NT2/D1 (cell line): ENCODE measurements at regions not wholly inside any gene's neighbourhood (a gene's known extent, or its start where the extent isn't known, plus 50 kb on each side); places are given as distances from the start of the nearest gene placed in this dataset.

Experiments used
- DNase-seq: peaks from one replicate; pipeline ENCODE4 v3.0.0-alpha.2; 2011; ENCODE audit warnings: low read depth, low spot score
- H3K27me3 ChIP-seq: 2 replicates; pipeline ENCODE4 v1.6.0; 2011; ENCODE audit warnings: mild to moderate bottlenecking; ENCODE audit not compliant: insufficient read length, insufficient read depth
- H3K36me3 ChIP-seq: 2 replicates; pipeline ENCODE4 v1.6.1; 2011; ENCODE audit warnings: mild to moderate bottlenecking, low read length, mixed read lengths; ENCODE audit not compliant: insufficient read depth, insufficient read length
- H3K4me1 ChIP-seq: 2 replicates; pipeline ENCODE4 v1.5.1; 2011; ENCODE audit not compliant: insufficient read depth, insufficient read length
- H3K4me3 ChIP-seq: 2 replicates; pipeline ENCODE4 v1.5.1; 2011; ENCODE audit warnings: low read depth; ENCODE audit not compliant: insufficient read length
- H3K9ac ChIP-seq: 2 replicates; pipeline ENCODE4 v1.6.0; 2011; ENCODE audit warnings: low read depth; ENCODE audit not compliant: insufficient read length
- H3K9me3 ChIP-seq: 2 replicates; pipeline ENCODE4 v1.5.1; 2011; ENCODE audit warnings: mild to moderate bottlenecking, low read length; ENCODE audit not compliant: insufficient read depth
- SUZ12 ChIP-seq: IDR thresholded peaks from 2 replicates; pipeline ENCODE4 v1.6.1; 2011; ENCODE audit not compliant: insufficient read length, insufficient read depth; ENCODE audit errors: extremely low read depth
- YY1 ChIP-seq: IDR thresholded peaks from 2 replicates; pipeline ENCODE4 v1.6.1; 2011; ENCODE audit not compliant: insufficient read length, insufficient read depth
- ZNF274 ChIP-seq: IDR thresholded peaks from 2 replicates; pipeline ENCODE4 v1.6.1; 2011; ENCODE audit warnings: mild to moderate bottlenecking, low read depth, low read length

GRCh38 chr2:136375017-136375901 lies 257.3 kb upstream of the CXCR4 start:
- H3K9me3 ChIP-seq, result no peaks in the 10 kb centered on the region
- H3K36me3 ChIP-seq, result no peaks in the 10 kb centered on the region
- TF ChIP-seq SUZ12, result no peak
- TF ChIP-seq YY1, result no peak
- TF ChIP-seq ZNF274, result no peak
- no peak for DNase-seq
- no peaks in the 10 kb centered on the region for H3K4me1 ChIP-seq
- H3K27me3 ChIP-seq, result no peaks in the 10 kb centered on the region
- no peak overlapping the region for H3K4me3 ChIP-seq
- H3K9ac ChIP-seq, result no peak overlapping the region

- TF ChIP-seq ZNF274, result no peak
- no peak for TF ChIP-seq SUZ12
- TF ChIP-seq YY1, result no peak
- DNase-seq, result no peak
Measured at GRCh38 chr2:136373841-136374240, 255.9 kb upstream of the CXCR4 start.

GRCh38 chr2:136373029-136373428 lies 255.1 kb upstream of the CXCR4 start:
- no peaks in the 10 kb centered on the region for H3K4me1 ChIP-seq
- no peak overlapping the region for H3K9ac ChIP-seq
- no peaks in the 10 kb centered on the region for H3K27me3 ChIP-seq
- no peak overlapping the region for H3K4me3 ChIP-seq
- no peaks in the 10 kb centered on the region for H3K9me3 ChIP-seq
- no peaks in the 10 kb centered on the region for H3K36me3 ChIP-seq
- no peak for TF ChIP-seq ZNF274
- TF ChIP-seq SUZ12, result no peak
- TF ChIP-seq YY1, result no peak
- DNase-seq, result no peak

More at GRCh38 chr2:136373841-136374240, 255.9 kb upstream of the CXCR4 start:
- Histone ChIP-seq H3K27me3 (no peaks in the 10 kb centered on the region), H3K4me3 (no peak overlapping the region), H3K4me1 (no peaks in the 10 kb centered on the region), H3K36me3 (no peaks in the 10 kb centered on the region), H3K9me3 (no peaks in the 10 kb centered on the region), H3K9ac (no peak overlapping the region)

GRCh38 chr2:136363900-136364299 lies 246.0 kb upstream of the CXCR4 start:
- no peak for DNase-seq
- no peaks in the 10 kb centered on the region for H3K27me3 ChIP-seq
- H3K4me3 ChIP-seq, result no peak overlapping the region
- H3K9me3 ChIP-seq, result no peaks in the 10 kb centered on the region
- TF ChIP-seq YY1, result no peak
- TF ChIP-seq SUZ12, result no peak
- TF ChIP-seq ZNF274, result no peak
- H3K36me3 ChIP-seq, result no peaks in the 10 kb centered on the region
- no peaks in the 10 kb centered on the region for H3K4me1 ChIP-seq
- H3K9ac ChIP-seq, result no peak overlapping the region

DNA sequence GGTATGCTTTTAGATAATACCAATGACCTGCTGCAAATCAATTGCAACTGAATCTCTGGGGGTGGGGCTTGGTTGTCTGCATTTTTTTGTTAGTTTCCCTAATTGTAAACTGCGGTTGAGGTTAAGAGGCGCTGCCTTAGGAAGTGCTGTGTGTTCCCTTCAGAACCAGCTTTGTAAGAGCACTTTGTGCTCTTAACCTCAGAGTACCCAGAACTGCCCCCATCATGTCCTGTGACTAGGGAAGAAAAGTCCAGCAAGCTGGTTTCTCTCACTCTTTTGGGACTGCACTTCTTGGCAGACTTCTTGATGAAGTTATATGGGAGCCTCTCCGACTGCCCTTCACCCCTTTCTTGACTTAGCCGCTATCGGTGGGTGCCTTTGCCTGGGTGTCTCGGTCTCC lies 245.5 kb upstream of the CXCR4 start:
- Histone ChIP-seq H3K9me3 (no peaks in the 10 kb centered on the region), H3K4me3 (no peak overlapping the region), H3K27me3 (no peaks in the 10 kb centered on the region), H3K4me1 (no peaks in the 10 kb centered on the region), H3K9ac (no peak overlapping the region), H3K36me3 (no peaks in the 10 kb centered on the region)
- TF ChIP-seq SUZ12 (no peak), ZNF274 (no peak), YY1 (no peak)
- DNase-seq, result no peak

- TF ChIP-seq YY1 (no peak), ZNF274 (no peak), SUZ12 (no peak)
- no peak overlapping the region for H3K4me3 ChIP-seq
- no peaks in the 10 kb centered on the region for H3K36me3 ChIP-seq
- H3K27me3 ChIP-seq, result no peaks in the 10 kb centered on the region
- H3K9ac ChIP-seq, result no peak overlapping the region
- H3K4me1 ChIP-seq, result no peaks in the 10 kb centered on the region
- no peaks in the 10 kb centered on the region for H3K9me3 ChIP-seq
- no peak for DNase-seq
Measured at GRCh38 chr2:136362676-136363390, 244.9 kb upstream of the CXCR4 start.

DNA sequence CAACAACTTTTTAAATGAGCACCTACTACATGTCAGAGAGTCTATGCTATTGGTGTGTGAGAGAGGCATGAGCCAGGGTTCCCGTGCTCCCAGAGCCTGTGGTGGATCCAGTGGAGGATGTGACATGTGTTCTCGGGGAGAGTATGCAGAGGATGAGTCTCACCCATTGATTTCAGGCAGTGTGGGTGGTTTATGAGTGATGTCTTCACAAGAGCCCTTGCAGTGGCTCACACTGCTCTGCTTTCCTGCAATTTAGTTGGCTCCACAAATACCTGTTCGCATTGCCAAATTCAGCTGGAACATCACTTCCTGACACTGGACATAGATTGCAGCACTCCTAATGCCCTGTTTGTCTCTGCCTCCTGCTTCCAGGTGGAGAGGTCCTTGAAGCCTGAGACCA lies 243.6 kb upstream of the CXCR4 start:
- Histone ChIP-seq H3K9ac (no peak overlapping the region), H3K4me3 (no peak overlapping the region), H3K27me3 (no peaks in the 10 kb centered on the region), H3K36me3 (no peaks in the 10 kb centered on the region), H3K4me1 (no peaks in the 10 kb centered on the region), H3K9me3 (no peaks in the 10 kb centered on the region)
- no peak for DNase-seq
- no peak for TF ChIP-seq ZNF274
- no peak for TF ChIP-seq YY1
- TF ChIP-seq SUZ12, result no peak
